GM12878 (cell line): ENCODE measurements at regions not wholly inside any gene's neighbourhood (a gene's known extent, or its start where the extent isn't known, plus 50 kb on each side); places are given as distances from the start of the nearest gene placed in this dataset.

Experiments
- ATAC-seq: fragments of 200-7000 bp; cut with Tn5 transposase; 3 replicates; pipeline ENCODE4 v1.9.1; 2020; ENCODE audit warnings: mild to moderate bottlenecking, moderate library complexity
- BruUV-seq: library from RNA; stranded (reverse); fragments of 400-500 nt; replicated peaks from 2 replicates; lab custom pipeline; 2021; lab: Mats Ljungman, UMichigan
- CTCF ChIA-PET: fragments of 300-600 bp; sonication (Branson Sonifier 250); formaldehyde crosslinking; extraction: SDS; loops from one replicate; lab custom pipeline; 2021; ENCODE audit warnings: inconsistent platforms; lab: Yijun Ruan, JAX
- POLR2A ChIA-PET: fragments of 350-600 bp; formaldehyde crosslinking; extraction: SDS; loops from one replicate; lab custom pipeline; 2021; ENCODE audit warnings: inconsistent platforms; lab: Charles Lee
- RAD21 ChIA-PET: fragments of 300-600 bp; sonication (Branson Sonifier 250); formaldehyde crosslinking; loops from one replicate; lab custom pipeline; 2023; ENCODE audit warnings: antibody characterized with exemption; ENCODE audit not compliant: unreplicated experiment; lab: Charles Lee
- SMC1A ChIA-PET: fragments of 300-600 bp; sonication (Branson Sonifier 250); formaldehyde crosslinking; loops from one replicate; lab custom pipeline; 2023; ENCODE audit not compliant: unreplicated experiment, uncharacterized antibody; lab: Charles Lee
- DNase-seq: peaks from one replicate; pipeline ENCODE4 v3.0.0-alpha.2; 2011; ENCODE audit warnings: low read depth, low spot score
- FAIRE-seq: peaks from 3 replicates; lab custom pipeline; 2011; peaks lifted over from hg19 to GRCh38; lab: Jason Lieb, UNC
- H2AFZ ChIP-seq: 2 replicates; pipeline ENCODE4 v1.6.0; 2011; ENCODE audit warnings: low read depth, low read length, control low read depth; ENCODE audit not compliant: control insufficient read depth
- H3K27ac ChIP-seq: 2 replicates; pipeline ENCODE4 v1.5.1; 2011; ENCODE audit warnings: control low read depth; ENCODE audit not compliant: control insufficient read depth, insufficient read depth
- H3K27me3 ChIP-seq, 2 experiments: replicated peaks in 1 of 2; 2 replicates each; pipeline versions ENCODE4 v1.6.0 to v1.6.1; 2011; ENCODE audit warnings: low read length in 1 of 2; ENCODE audit not compliant: control insufficient read depth in 2 of 2, insufficient read depth in 2 of 2
- H3K36me3 ChIP-seq, 2 experiments: 2 replicates each; pipeline ENCODE4 v1.5.1; 2011; ENCODE audit warnings: low read length in 1 of 2; ENCODE audit not compliant: control insufficient read depth in 2 of 2, insufficient read depth in 2 of 2
- H3K4me1 ChIP-seq: 2 replicates; pipeline ENCODE4 v1.6.1; 2011; ENCODE audit warnings: mild to moderate bottlenecking, low read length, moderate library complexity, mixed read lengths; ENCODE audit not compliant: control insufficient read depth, insufficient read depth
- H3K4me2 ChIP-seq: 2 replicates; pipeline ENCODE4 v1.6.0; 2011; ENCODE audit warnings: control low read depth; ENCODE audit not compliant: control insufficient read depth, insufficient read depth
- H3K4me3 ChIP-seq: fragments of 200-600 bp; sonication (generic); 2 replicates; pipeline ENCODE4 v1.5.1; 2016
- H3K79me2 ChIP-seq: 2 replicates; pipeline ENCODE4 v1.6.0; 2011; ENCODE audit warnings: low read length; ENCODE audit not compliant: control insufficient read depth, insufficient read depth
- H3K9ac ChIP-seq: 2 replicates; pipeline ENCODE4 v1.8.0; 2011; ENCODE audit warnings: low read length, control low read depth, mixed read lengths; ENCODE audit not compliant: control insufficient read depth, insufficient read depth
- H3K9me3 ChIP-seq: replicated peaks from 3 replicates; pipeline ENCODE4 v1.5.1; 2011; ENCODE audit warnings: mild to moderate bottlenecking, low read length; ENCODE audit not compliant: control insufficient read depth, insufficient read depth
- H4K20me1 ChIP-seq: 2 replicates; pipeline ENCODE4 v1.6.0; 2011; ENCODE audit not compliant: control insufficient read depth, insufficient read depth
- CHD2 ChIP-seq: IDR thresholded peaks from 2 replicates; pipeline ENCODE4 v1.6.1; 2011; ENCODE audit warnings: low read depth, low read length, improper control_type of control experiment, borderline replicate concordance
- ESRRA ChIP-seq: IDR thresholded peaks from 2 replicates; pipeline ENCODE4 v1.6.1; 2012; ENCODE audit warnings: mild to moderate bottlenecking, low read length, improper control_type of control experiment
- IRF5 ChIP-seq: fragments of 450-650 bp; IDR thresholded peaks from 2 replicates; pipeline ENCODE4 v1.6.1; 2017; ENCODE audit warnings: borderline replicate concordance
- PRDM15 ChIP-seq: fragments of 450-650 bp; formaldehyde crosslinking; IDR thresholded peaks from 2 replicates; pipeline ENCODE4 v1.4.0; 2020; ENCODE audit warnings: mild to moderate bottlenecking, moderate library complexity
- SMAD1 ChIP-seq: fragments of 450-650 bp; IDR thresholded peaks from 2 replicates; pipeline ENCODE4 v1.6.1; 2018; ENCODE audit warnings: mild to moderate bottlenecking, low read depth; ENCODE audit not compliant: partially characterized antibody
- WGBS: methylation state at CpG from one replicate; pipeline ENCODE4 v1.1.6; 2016; ENCODE audit warnings: low lambda C conversion rate; ENCODE audit not compliant: insufficient replicate concordance, insufficient coverage; ENCODE audit errors: missing lambda C conversion rate; 5-methylcytosine and 5-hydroxymethylcytosine counted together
- in situ Hi-C: fragments of 300-500 bp; cut with MboI; formaldehyde crosslinking; loops from 9 replicates; pipeline ENCODE4 v1.14.3; 2018; ENCODE audit warnings: mixed read lengths
- intact Hi-C: fragments of 100-400 bp; cut with micrococcal nuclease; formaldehyde crosslinking; loops from one replicate; pipeline ENCODE4 v1.14.2; 2022; ENCODE audit not compliant: unreplicated experiment
- TF ChIP-seq, protein P1 (sequence below): IDR thresholded peaks from 2 replicates; pipeline ENCODE4 v1.6.1; 2012; ENCODE audit warnings: mild to moderate bottlenecking, low read depth, low read length
- TF ChIP-seq, protein P2 (sequence below): fragments of 450-650 bp; IDR thresholded peaks from 2 replicates; pipeline ENCODE4 v1.6.1; 2016; ENCODE audit warnings: mild to moderate bottlenecking

GRCh38 chr1:208919371-208919770, 664.1 kb upstream of the CAMK1G start:
- H3K27me3 ChIP-seq: no peaks in the 10 kb centered on the region
- WGBS: 43% methylated on average over 2 of the region's 2 CpGs
- no peaks in the 10 kb centered on the region for H3K79me2 ChIP-seq
- SMC1A ChIA-PET: no interaction called here
- FAIRE-seq: no peak
- TF ChIP-seq ESRRA: no peak
- TF ChIP-seq, all 136 proteins: peak for 0
- ChIA-PET CTCF (interaction anchor here (0.7 kb wide), 1 partner anchor 12 kb away, joined by 3 read pairs; no protein-coding TSS in a partner anchor), RAD21 (no interaction called here), POLR2A (no interaction called here)
- no peak overlapping the region for H3K27ac ChIP-seq
- ATAC-seq (no peak), DNase-seq (no peak)
- H3K9me3 ChIP-seq: no peaks in the 10 kb centered on the region
- no peaks in the 10 kb centered on the region for H3K36me3 ChIP-seq
- H3K4me2 ChIP-seq: no peak overlapping the region
- no peak overlapping the region for H3K4me3 ChIP-seq
- intact Hi-C loops: no loop called here
- BruUV-seq: no TSS peak
- in situ Hi-C loops: no loop called here
- no peaks in the 10 kb centered on the region for H4K20me1 ChIP-seq
- H3K9ac ChIP-seq: no peak overlapping the region
- H2AFZ ChIP-seq: no peak overlapping the region
- H3K4me1 ChIP-seq: no peaks in the 10 kb centered on the region

DNA sequence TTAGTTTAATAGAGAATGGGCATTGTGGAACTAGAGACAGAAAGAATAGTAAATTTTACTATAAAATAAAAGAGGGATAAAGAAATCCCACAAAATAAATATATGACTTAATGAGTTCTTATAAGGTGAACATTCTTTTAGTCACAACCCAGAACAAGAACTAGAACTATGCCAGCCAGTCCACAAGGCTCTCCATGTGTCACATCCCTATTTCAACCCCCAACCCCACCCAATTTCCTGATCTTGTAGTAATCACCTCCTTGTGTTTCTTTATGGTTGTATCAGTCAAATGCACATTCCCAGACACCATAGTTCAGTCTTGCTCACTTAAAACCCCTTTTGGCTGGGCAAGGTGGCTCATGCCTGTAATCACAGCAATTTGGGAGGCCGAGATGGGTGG, 662.3 kb upstream of the CAMK1G start:
- H3K27ac ChIP-seq: no peak overlapping the region
- in situ Hi-C loops: no loop called here
- H3K36me3 ChIP-seq: no peaks in the 10 kb centered on the region
- no peak overlapping the region for H3K9ac ChIP-seq
- no TSS peak for BruUV-seq
- H3K27me3 ChIP-seq: no peaks in the 10 kb centered on the region
- DNase-seq (no peak), FAIRE-seq (no peak), ATAC-seq (no peak)
- H3K4me3 ChIP-seq: no peak overlapping the region
- H3K9me3 ChIP-seq: no peaks in the 10 kb centered on the region
- RAD21 ChIA-PET: no interaction called here
- no peaks in the 10 kb centered on the region for H3K4me1 ChIP-seq
- no peak overlapping the region for H3K4me2 ChIP-seq
- 10% methylated on average over 1 of the region's 1 CpG for WGBS
- SMC1A ChIA-PET: no interaction called here
- H3K79me2 ChIP-seq: no peaks in the 10 kb centered on the region
- H4K20me1 ChIP-seq: no peaks in the 10 kb centered on the region
- CTCF ChIA-PET: no interaction called here
- POLR2A ChIA-PET: no interaction called here
- H2AFZ ChIP-seq: no peak overlapping the region
- intact Hi-C loops: no loop called here
- TF ChIP-seq CHD2: no peak
- TF ChIP-seq, protein P1, sequence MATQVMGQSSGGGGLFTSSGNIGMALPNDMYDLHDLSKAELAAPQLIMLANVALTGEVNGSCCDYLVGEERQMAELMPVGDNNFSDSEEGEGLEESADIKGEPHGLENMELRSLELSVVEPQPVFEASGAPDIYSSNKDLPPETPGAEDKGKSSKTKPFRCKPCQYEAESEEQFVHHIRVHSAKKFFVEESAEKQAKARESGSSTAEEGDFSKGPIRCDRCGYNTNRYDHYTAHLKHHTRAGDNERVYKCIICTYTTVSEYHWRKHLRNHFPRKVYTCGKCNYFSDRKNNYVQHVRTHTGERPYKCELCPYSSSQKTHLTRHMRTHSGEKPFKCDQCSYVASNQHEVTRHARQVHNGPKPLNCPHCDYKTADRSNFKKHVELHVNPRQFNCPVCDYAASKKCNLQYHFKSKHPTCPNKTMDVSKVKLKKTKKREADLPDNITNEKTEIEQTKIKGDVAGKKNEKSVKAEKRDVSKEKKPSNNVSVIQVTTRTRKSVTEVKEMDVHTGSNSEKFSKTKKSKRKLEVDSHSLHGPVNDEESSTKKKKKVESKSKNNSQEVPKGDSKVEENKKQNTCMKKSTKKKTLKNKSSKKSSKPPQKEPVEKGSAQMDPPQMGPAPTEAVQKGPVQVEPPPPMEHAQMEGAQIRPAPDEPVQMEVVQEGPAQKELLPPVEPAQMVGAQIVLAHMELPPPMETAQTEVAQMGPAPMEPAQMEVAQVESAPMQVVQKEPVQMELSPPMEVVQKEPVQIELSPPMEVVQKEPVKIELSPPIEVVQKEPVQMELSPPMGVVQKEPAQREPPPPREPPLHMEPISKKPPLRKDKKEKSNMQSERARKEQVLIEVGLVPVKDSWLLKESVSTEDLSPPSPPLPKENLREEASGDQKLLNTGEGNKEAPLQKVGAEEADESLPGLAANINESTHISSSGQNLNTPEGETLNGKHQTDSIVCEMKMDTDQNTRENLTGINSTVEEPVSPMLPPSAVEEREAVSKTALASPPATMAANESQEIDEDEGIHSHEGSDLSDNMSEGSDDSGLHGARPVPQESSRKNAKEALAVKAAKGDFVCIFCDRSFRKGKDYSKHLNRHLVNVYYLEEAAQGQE: no peak
- no peak for TF ChIP-seq PRDM15 (CRISPR knock-in tag)
- no peak for TF ChIP-seq SMAD1
- TF ChIP-seq, protein P2, sequence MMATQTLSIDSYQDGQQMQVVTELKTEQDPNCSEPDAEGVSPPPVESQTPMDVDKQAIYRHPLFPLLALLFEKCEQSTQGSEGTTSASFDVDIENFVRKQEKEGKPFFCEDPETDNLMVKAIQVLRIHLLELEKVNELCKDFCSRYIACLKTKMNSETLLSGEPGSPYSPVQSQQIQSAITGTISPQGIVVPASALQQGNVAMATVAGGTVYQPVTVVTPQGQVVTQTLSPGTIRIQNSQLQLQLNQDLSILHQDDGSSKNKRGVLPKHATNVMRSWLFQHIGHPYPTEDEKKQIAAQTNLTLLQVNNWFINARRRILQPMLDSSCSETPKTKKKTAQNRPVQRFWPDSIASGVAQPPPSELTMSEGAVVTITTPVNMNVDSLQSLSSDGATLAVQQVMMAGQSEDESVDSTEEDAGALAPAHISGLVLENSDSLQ: no peak
- TF ChIP-seq IRF5: no peak
